ENCODE measurements at regions not wholly inside any gene's neighbourhood (a gene's known extent, or its start where the extent isn't known, plus 50 kb on each side); places are given as distances from the start of the nearest gene placed in this dataset.

DNA sequence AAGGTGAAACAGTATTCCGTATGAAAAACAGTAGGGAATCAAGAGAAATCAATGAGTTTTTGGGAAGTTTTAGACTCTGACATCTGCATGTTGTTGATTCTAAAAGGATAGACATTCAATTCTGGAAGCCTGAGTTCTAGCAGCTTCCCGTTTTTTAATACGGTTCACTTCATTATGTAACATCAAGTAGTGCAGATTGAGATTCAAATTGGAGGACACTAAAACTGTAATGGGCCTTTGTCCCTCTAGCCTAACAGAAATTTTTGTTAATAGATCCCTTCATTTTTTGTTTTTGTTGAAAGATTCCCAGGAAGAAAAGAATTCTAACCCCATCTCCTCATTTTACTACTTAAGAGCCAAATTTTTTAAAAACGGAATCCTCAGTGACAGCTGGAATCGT is 384.6 kb downstream of the SH3GL2 start:
- TF ChIP-seq, protein P1, sequence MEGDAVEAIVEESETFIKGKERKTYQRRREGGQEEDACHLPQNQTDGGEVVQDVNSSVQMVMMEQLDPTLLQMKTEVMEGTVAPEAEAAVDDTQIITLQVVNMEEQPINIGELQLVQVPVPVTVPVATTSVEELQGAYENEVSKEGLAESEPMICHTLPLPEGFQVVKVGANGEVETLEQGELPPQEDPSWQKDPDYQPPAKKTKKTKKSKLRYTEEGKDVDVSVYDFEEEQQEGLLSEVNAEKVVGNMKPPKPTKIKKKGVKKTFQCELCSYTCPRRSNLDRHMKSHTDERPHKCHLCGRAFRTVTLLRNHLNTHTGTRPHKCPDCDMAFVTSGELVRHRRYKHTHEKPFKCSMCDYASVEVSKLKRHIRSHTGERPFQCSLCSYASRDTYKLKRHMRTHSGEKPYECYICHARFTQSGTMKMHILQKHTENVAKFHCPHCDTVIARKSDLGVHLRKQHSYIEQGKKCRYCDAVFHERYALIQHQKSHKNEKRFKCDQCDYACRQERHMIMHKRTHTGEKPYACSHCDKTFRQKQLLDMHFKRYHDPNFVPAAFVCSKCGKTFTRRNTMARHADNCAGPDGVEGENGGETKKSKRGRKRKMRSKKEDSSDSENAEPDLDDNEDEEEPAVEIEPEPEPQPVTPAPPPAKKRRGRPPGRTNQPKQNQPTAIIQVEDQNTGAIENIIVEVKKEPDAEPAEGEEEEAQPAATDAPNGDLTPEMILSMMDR (IDR thresholded peaks at IDR 0.05; ENCODE audit: extremely low read depth in 1 of 2, insufficient read depth in 1 of 2, low read depth in 1 of 2, low read length in 2 of 2): no peak
- no peak for TF ChIP-seq EZH2 (IDR thresholded peaks at IDR 0.05; ENCODE audit: borderline replicate concordance, low read depth, low read length, severe bottlenecking)
